ENCODE measurements at regions not wholly inside any gene's neighbourhood (a gene's known extent, or its start where the extent isn't known, plus 50 kb on each side); places are given as distances from the start of the nearest gene placed in this dataset.

DNA sequence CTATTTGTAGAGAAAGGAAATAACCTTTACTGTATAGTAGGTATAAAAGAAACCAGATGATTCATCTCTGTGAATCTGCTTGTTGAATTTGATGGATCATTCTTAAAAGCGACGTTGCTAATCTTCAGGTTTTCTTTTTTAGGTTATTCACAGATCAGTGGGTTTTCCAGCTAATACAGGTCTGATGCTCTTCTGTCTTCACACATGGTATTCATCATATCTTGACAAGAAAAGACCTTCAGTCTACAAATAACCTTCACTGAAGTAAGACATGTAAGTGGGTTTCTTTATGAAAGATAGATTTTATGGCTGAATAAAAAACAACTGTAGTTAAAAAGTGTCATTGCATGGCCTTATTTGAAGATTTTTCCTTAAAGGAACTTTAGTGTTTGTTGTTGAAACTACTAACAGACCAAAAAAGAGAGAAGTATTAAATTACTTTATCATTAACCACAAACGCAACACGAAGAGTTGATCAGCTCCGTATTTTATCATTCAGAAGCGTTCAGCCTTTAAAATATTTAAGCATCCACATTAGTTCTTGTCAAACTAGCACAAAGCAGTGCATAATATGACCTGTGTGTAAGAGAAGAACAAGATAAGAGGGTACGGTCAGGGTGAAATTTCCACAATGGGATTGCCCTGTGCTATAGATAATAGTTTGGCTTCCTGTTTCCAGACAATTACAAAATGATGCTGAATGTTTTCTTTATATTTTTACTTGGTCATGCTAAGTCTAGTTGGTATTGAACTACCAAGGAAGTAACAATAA is 299.5 kb downstream of the MZT1 start:
- H3K4me3 ChIP-seq (ENCODE audit: low read length) = no peak overlapping the region
- no peak for DNase-seq
- H3K27ac ChIP-seq (ENCODE audit: low read depth, low read length) = no peak overlapping the region
- H3K9me3 ChIP-seq (ENCODE audit: low read length) = no peaks in the 10 kb centered on the region
- ChIA-PET CTCF (no interaction called here), POLR2A (no interaction called here)
- H3K27me3 ChIP-seq (ENCODE audit: insufficient read depth, low read length, poor library complexity, severe bottlenecking) = no peaks in the 10 kb centered on the region
- no peaks in the 10 kb centered on the region for H3K4me1 ChIP-seq (ENCODE audit: insufficient read depth, low read length)
- Mint-ChIP-seq H3K36me3 (no peaks in the 10 kb centered on the region), H3K27ac (no peak overlapping the region), H3K27me3 (no peaks in the 10 kb centered on the region), H3K9me3 (no peaks in the 10 kb centered on the region), H3K4me3 (no peak overlapping the region), H3K4me1 (no peaks in the 10 kb centered on the region)
- H3K36me3 ChIP-seq (ENCODE audit: insufficient read depth, low read length) = no peaks in the 10 kb centered on the region

DNA sequence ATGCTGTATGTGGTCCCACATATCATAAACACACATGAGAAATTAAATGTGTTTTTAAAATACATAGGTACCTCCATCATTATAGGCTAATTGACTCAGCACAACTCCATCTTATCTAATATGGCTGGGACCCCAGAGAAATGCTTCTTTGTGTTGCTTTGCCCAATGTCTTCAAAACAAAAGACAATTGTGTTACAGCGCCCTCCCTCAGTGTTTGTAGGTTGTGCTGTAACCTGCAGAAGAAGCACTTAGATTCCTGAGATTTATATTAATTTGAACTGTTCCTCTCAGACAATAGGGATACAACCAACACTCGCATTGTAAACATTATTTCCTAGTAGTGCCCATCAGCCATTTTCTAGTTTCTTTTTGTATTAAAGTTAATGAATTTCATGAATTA is 303.4 kb downstream of the MZT1 start:
- Mint-ChIP-seq H3K4me3 (no peak overlapping the region), H3K27me3 (no peaks in the 10 kb centered on the region), H3K27ac (no peak overlapping the region), H3K9me3 (peaks cover 0 to 3% (median 0%) of the 10 kb centered on the region in 5 donors), H3K4me1 (no peaks in the 10 kb centered on the region), H3K36me3 (no peaks in the 10 kb centered on the region)
- H3K4me1 ChIP-seq (ENCODE audit: insufficient read depth, low read length) = no peaks in the 10 kb centered on the region
- H3K27me3 ChIP-seq (ENCODE audit: insufficient read depth, low read length, poor library complexity, severe bottlenecking) = no peaks in the 10 kb centered on the region
- no peak overlapping the region for H3K27ac ChIP-seq (ENCODE audit: low read depth, low read length)
- no peaks in the 10 kb centered on the region for H3K9me3 ChIP-seq (ENCODE audit: low read length)
- ChIA-PET CTCF (no interaction called here), POLR2A (no interaction called here)
- no peak for DNase-seq
- no peak overlapping the region for H3K4me3 ChIP-seq (ENCODE audit: low read length)
- H3K36me3 ChIP-seq (ENCODE audit: insufficient read depth, low read length) = no peaks in the 10 kb centered on the region

DNA sequence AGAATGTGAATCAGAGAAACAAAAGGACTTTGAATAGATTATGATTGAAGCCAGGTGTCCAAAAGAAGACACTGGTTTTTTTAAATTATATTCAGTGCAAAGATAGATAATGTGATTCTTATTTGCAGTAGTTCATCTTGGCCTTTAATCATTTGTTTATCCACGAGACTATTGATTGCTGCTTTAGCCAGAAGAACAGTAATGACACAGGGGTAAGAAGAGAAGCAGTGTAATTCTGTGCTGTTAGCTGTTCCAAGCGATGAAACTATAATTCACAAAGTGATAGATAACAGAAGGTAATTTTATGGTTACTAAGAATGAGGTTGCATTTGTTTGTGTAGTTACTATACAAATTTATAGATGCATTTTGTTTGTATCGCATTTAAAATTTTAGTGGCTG is 311.6 kb downstream of the MZT1 start:
- ChIA-PET POLR2A (no interaction called here), CTCF (no interaction called here)
- H3K4me3 Mint-ChIP-seq = no peak overlapping the region
- Histone ChIP-seq H3K27ac (ENCODE audit: low read depth, low read length) (no peak overlapping the region), H3K27me3 (ENCODE audit: insufficient read depth, low read length, poor library complexity, severe bottlenecking) (no peaks in the 10 kb centered on the region), H3K36me3 (ENCODE audit: insufficient read depth, low read length) (no peaks in the 10 kb centered on the region), H3K4me1 (ENCODE audit: insufficient read depth, low read length) (no peaks in the 10 kb centered on the region), H3K9me3 (ENCODE audit: low read length) (no peaks in the 10 kb centered on the region), H3K4me3 (ENCODE audit: low read length) (no peak overlapping the region)
- H3K36me3 Mint-ChIP-seq = no peaks in the 10 kb centered on the region
- peaks cover 0 to 7% (median 0%) of the 10 kb centered on the region in 5 donors for H3K9me3 Mint-ChIP-seq
- no peak overlapping the region for H3K27ac Mint-ChIP-seq
- DNase-seq = no peak
- no peaks in the 10 kb centered on the region for H3K4me1 Mint-ChIP-seq
- no peaks in the 10 kb centered on the region for H3K27me3 Mint-ChIP-seq

DNA sequence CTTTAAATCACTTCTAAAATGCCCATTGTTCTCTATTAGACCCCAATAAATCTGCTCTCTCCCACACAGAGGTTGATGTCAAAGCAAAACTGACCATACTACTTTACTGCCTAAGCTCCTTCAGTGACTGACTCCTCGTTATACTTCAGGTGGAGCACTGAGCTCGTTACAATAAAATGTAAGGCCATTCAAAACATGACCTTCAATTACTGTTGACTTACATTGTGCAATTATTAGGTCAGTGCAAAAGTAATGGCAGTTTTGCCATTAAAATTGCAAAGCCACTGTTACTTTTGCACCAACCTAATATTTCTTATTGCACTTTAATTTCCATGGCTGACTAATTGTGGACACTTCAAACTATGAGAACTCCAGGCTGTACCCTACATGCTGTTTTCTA is 314.9 kb downstream of the MZT1 start:
- ChIA-PET CTCF (no interaction called here), POLR2A (no interaction called here)
- DNase-seq = no peak
- Mint-ChIP-seq H3K4me3 (no peak overlapping the region), H3K27me3 (no peaks in the 10 kb centered on the region), H3K27ac (no peak overlapping the region), H3K4me1 (no peaks in the 10 kb centered on the region), H3K9me3 (peaks cover 0 to 3% (median 0%) of the 10 kb centered on the region in 5 donors), H3K36me3 (no peaks in the 10 kb centered on the region)
- Histone ChIP-seq H3K4me3 (ENCODE audit: low read length) (no peak overlapping the region), H3K4me1 (ENCODE audit: insufficient read depth, low read length) (no peaks in the 10 kb centered on the region), H3K36me3 (ENCODE audit: insufficient read depth, low read length) (no peaks in the 10 kb centered on the region), H3K27me3 (ENCODE audit: insufficient read depth, low read length, poor library complexity, severe bottlenecking) (no peaks in the 10 kb centered on the region), H3K27ac (ENCODE audit: low read depth, low read length) (no peak overlapping the region), H3K9me3 (ENCODE audit: low read length) (no peaks in the 10 kb centered on the region)

DNA sequence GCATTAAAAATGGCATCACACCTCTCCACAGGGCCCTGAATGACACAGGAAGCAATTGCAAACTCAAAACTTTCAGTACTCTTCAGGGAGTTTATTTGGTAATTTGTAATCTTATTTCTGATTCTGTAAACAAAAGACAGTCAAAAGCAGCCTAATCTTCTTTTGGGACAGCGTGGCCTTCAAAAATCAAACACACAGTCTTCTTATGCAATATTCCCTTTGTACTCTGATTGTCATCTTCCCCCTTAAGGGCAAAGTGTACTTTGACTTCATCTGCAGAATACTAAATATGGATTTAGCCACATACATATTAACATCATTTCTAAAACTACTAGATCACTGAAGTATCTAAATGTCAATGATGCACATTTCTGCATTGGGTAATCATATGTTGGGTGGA is 322.0 kb downstream of the MZT1 start:
- no peaks in the 10 kb centered on the region for H3K36me3 ChIP-seq (ENCODE audit: insufficient read depth, low read length)
- Mint-ChIP-seq H3K4me1 (no peaks in the 10 kb centered on the region), H3K36me3 (no peaks in the 10 kb centered on the region), H3K27ac (no peak overlapping the region), H3K4me3 (no peak overlapping the region), H3K9me3 (peaks cover 0 to 6% (median 2%) of the 10 kb centered on the region in 5 donors), H3K27me3 (no peaks in the 10 kb centered on the region)
- H3K4me1 ChIP-seq (ENCODE audit: insufficient read depth, low read length) = no peaks in the 10 kb centered on the region
- POLR2A ChIA-PET = no interaction called here
- H3K4me3 ChIP-seq (ENCODE audit: low read length) = no peak overlapping the region
- no peaks in the 10 kb centered on the region for H3K27me3 ChIP-seq (ENCODE audit: insufficient read depth, low read length, poor library complexity, severe bottlenecking)
- no peak overlapping the region for H3K27ac ChIP-seq (ENCODE audit: low read depth, low read length)
- no peaks in the 10 kb centered on the region for H3K9me3 ChIP-seq (ENCODE audit: low read length)
- CTCF ChIA-PET = no interaction called here
- no peak for DNase-seq

DNA sequence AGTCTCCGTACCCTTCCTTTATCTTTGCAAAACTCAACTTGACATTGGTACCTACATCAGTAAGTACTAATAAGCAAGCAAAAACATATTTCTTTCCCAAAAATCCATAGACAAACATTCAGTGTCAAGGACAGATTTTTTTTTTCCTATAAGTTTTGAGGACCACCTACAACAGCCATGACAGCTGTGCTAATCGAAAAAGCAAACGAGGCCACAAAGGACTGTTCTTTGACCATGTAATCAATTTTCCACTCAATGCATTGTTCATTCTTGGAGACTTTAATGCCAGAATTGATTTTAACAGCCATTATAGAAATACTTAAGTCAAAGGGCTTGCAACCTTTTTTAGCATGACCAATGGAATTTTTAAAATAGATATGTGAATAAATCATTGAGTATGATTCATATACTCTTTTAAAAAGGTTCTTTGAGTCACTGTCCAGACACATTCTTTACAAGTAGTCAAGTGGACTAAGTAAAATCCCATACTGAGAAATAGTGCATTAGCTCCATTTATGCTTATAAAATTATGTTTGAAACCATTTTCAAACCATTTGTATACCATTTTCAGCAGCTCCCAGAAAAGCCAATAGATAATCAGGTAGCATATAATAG is 323.9 kb downstream of the MZT1 start:
- Mint-ChIP-seq H3K27me3 (no peaks in the 10 kb centered on the region), H3K4me3 (no peak overlapping the region), H3K27ac (no peak overlapping the region), H3K9me3 (peaks cover 2 to 6% (median 3%) of the 10 kb centered on the region in 5 donors), H3K4me1 (no peaks in the 10 kb centered on the region), H3K36me3 (no peaks in the 10 kb centered on the region)
- ChIA-PET CTCF (no interaction called here), POLR2A (no interaction called here)
- Histone ChIP-seq H3K27me3 (ENCODE audit: insufficient read depth, low read length, poor library complexity, severe bottlenecking) (no peaks in the 10 kb centered on the region), H3K27ac (ENCODE audit: low read depth, low read length) (no peak overlapping the region), H3K36me3 (ENCODE audit: insufficient read depth, low read length) (no peaks in the 10 kb centered on the region), H3K4me1 (ENCODE audit: insufficient read depth, low read length) (no peaks in the 10 kb centered on the region), H3K4me3 (ENCODE audit: low read length) (no peak overlapping the region), H3K9me3 (ENCODE audit: low read length) (no peaks in the 10 kb centered on the region)
- DNase-seq = no peak

DNA sequence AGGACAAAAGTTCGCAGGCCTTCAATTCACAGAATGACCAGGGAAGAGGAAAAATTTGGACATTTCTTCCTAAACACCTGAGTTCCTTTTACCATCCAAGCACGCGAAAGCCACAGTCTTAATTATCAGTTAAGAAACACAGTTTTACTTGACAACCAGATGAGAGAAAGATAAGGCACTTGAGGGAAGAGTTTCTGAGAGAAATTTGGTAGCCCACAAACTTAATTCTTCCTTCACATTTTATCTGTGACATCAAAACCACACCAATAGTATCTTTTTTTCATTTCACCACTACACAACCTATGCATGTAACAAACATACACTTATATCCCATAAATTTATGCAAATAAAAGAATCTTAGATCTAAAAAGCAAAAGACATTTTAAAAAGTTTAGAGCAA is 326.6 kb downstream of the MZT1 start:
- Histone ChIP-seq H3K9me3 (ENCODE audit: low read length) (no peaks in the 10 kb centered on the region), H3K27ac (ENCODE audit: low read depth, low read length) (no peak overlapping the region), H3K4me3 (ENCODE audit: low read length) (no peak overlapping the region), H3K27me3 (ENCODE audit: insufficient read depth, low read length, poor library complexity, severe bottlenecking) (no peaks in the 10 kb centered on the region), H3K4me1 (ENCODE audit: insufficient read depth, low read length) (no peaks in the 10 kb centered on the region), H3K36me3 (ENCODE audit: insufficient read depth, low read length) (no peaks in the 10 kb centered on the region)
- no peak for DNase-seq
- H3K36me3 Mint-ChIP-seq = no peaks in the 10 kb centered on the region
- H3K9me3 Mint-ChIP-seq = peaks cover 2 to 6% (median 3%) of the 10 kb centered on the region in 5 donors
- ChIA-PET CTCF (no interaction called here), POLR2A (no interaction called here)
- no peak overlapping the region for H3K27ac Mint-ChIP-seq
- H3K27me3 Mint-ChIP-seq = no peaks in the 10 kb centered on the region
- no peak overlapping the region for H3K4me3 Mint-ChIP-seq
- no peaks in the 10 kb centered on the region for H3K4me1 Mint-ChIP-seq

DNA sequence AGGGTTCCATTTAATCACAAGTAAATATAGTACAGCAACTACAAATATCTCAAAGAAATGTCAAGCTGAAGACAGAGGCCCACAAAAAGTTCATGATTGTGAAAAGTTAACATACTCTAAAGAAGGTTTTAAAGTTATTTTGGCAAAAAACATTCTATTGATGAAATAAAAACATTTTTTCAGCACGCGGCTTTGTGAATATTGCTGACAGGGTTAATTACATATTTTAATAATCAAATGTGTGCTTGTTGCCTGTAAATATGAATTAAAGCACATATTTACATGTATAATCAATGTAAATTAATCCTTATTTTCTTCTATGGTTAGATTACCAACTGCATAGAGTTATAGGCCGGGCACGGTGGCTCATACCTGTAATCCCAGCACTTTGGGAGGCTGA is 328.1 kb downstream of the MZT1 start:
- Histone ChIP-seq H3K36me3 (ENCODE audit: insufficient read depth, low read length) (no peaks in the 10 kb centered on the region), H3K27me3 (ENCODE audit: insufficient read depth, low read length, poor library complexity, severe bottlenecking) (no peaks in the 10 kb centered on the region), H3K4me3 (ENCODE audit: low read length) (no peak overlapping the region), H3K27ac (ENCODE audit: low read depth, low read length) (no peak overlapping the region), H3K9me3 (ENCODE audit: low read length) (no peaks in the 10 kb centered on the region), H3K4me1 (ENCODE audit: insufficient read depth, low read length) (no peaks in the 10 kb centered on the region)
- no peak overlapping the region for H3K4me3 Mint-ChIP-seq
- H3K4me1 Mint-ChIP-seq = no peaks in the 10 kb centered on the region
- H3K9me3 Mint-ChIP-seq = peaks cover 0 to 4% (median 2%) of the 10 kb centered on the region in 5 donors
- CTCF ChIA-PET = no interaction called here
- no peak overlapping the region for H3K27ac Mint-ChIP-seq
- H3K27me3 Mint-ChIP-seq = no peaks in the 10 kb centered on the region
- POLR2A ChIA-PET = no interaction called here
- DNase-seq = no peak
- no peaks in the 10 kb centered on the region for H3K36me3 Mint-ChIP-seq
